Caco-2 (cell line): ENCODE measurements at regions not wholly inside any gene's neighbourhood (a gene's known extent, or its start where the extent isn't known, plus 50 kb on each side); places are given as distances from the start of the nearest gene placed in this dataset.

Experiments
- BruUV-seq: library from RNA; stranded (reverse); fragments of 400-500 nt; replicated peaks from 2 replicates; lab custom pipeline; 2021; lab: Mats Ljungman, UMichigan
- CTCF ChIA-PET: fragments of 300-600 bp; sonication (Branson Sonifier 250); formaldehyde crosslinking; loops from one replicate; lab custom pipeline; 2022; ENCODE audit warnings: antibody characterized with exemption; lab: Charles Lee
- POLR2A ChIA-PET: fragments of 300-600 bp; sonication (Branson Sonifier 250); formaldehyde crosslinking; loops from one replicate; lab custom pipeline; 2022; ENCODE audit warnings: antibody characterized with exemption; lab: Charles Lee
- DNase-seq, 2 experiments: peaks; one replicate each; pipeline versions ENCODE4 v3.0.0 to v3.0.0-alpha.2; 2020 to 2022
- H3K27me3 ChIP-seq: replicated peaks from 2 replicates; pipeline ENCODE4 v1.6.0; 2011; ENCODE audit warnings: low read length; ENCODE audit not compliant: control insufficient read depth, insufficient read depth
- H3K36me3 ChIP-seq: 2 replicates; pipeline ENCODE4 v1.5.1; 2011; ENCODE audit warnings: low read length; ENCODE audit not compliant: control insufficient read depth, insufficient read depth
- H3K4me1 ChIP-seq: fragments of 250-450 bp; sonication (Bioruptor Pico); 2 replicates; pipeline ENCODE4 v1.5.1; 2020; ENCODE audit warnings: mild to moderate bottlenecking
- H3K4me3 ChIP-seq: 2 replicates; pipeline ENCODE4 v1.5.1; 2011; ENCODE audit warnings: low read depth, mild to moderate bottlenecking, control low read depth, low read length
- H3K9me3 ChIP-seq: fragments of 250-450 bp; sonication (Bioruptor Pico); 2 replicates; pipeline ENCODE4 v1.5.1; 2020; ENCODE audit warnings: mild to moderate bottlenecking, moderate library complexity
- H3K27ac Mint-ChIP-seq: one replicate; pipeline ENCODE4 v1.8.0; 2022; ENCODE audit warnings: mixed read lengths; ENCODE audit not compliant: unreplicated experiment
- H3K27me3 Mint-ChIP-seq: one replicate; pipeline ENCODE4 v1.8.0; 2022; ENCODE audit warnings: mixed read lengths; ENCODE audit not compliant: insufficient read depth, unreplicated experiment
- H3K36me3 Mint-ChIP-seq: one replicate; pipeline ENCODE4 v1.8.0; 2022; ENCODE audit warnings: mild to moderate bottlenecking, mixed read lengths; ENCODE audit not compliant: insufficient read depth, unreplicated experiment
- H3K4me1 Mint-ChIP-seq: one replicate; pipeline ENCODE4 v1.8.0; 2022; ENCODE audit warnings: low read depth, mixed read lengths; ENCODE audit not compliant: unreplicated experiment
- H3K4me3 Mint-ChIP-seq: one replicate; pipeline ENCODE4 v1.8.0; 2022; ENCODE audit warnings: mild to moderate bottlenecking, moderate library complexity, mixed read lengths; ENCODE audit not compliant: unreplicated experiment
- H3K9me3 Mint-ChIP-seq: one replicate; pipeline ENCODE4 v1.8.0; 2022; ENCODE audit warnings: mixed read lengths; ENCODE audit not compliant: unreplicated experiment
- CTCF ChIP-seq, 2 experiments: fragments of 200-600 bp in 1 of 2; IDR thresholded peaks; 1 replicate in 1 of 2; 2 replicates in 1 of 2; pipeline versions ENCODE4 v1.5.1 to v1.8.0; 2011 to 2022; ENCODE audit warnings: antibody characterized with exemption in 1 of 2, control low read depth in 1 of 2, inconsistent platforms in 1 of 2, low read depth in 1 of 2, low read length in 1 of 2, mild to moderate bottlenecking in 1 of 2, moderate library complexity in 1 of 2; ENCODE audit not compliant: insufficient read depth in 1 of 2, severe bottlenecking in 1 of 2, unreplicated experiment in 1 of 2
- intact Hi-C: fragments of 100-400 bp; cut with micrococcal nuclease; formaldehyde crosslinking; loops from one replicate; pipeline ENCODE4 v1.10.0; 2022; ENCODE audit not compliant: unreplicated experiment

- DNase-seq, result no peak
- intact Hi-C loops, result no loop called here
- no peaks in the 10 kb centered on the region for H3K9me3 Mint-ChIP-seq
- no peaks in the 10 kb centered on the region for H3K4me1 Mint-ChIP-seq
- no peak for TF ChIP-seq CTCF (IDR thresholded peaks at IDR 0.05; ENCODE audit: insufficient read depth in 1 of 2, low read depth in 1 of 2, low read length in 1 of 2, severe bottlenecking in 1 of 2, unreplicated experiment in 1 of 2)
- ChIA-PET CTCF (no interaction called here), POLR2A (no interaction called here)
- no peak overlapping the region for H3K27ac Mint-ChIP-seq
- no peaks in the 10 kb centered on the region for H3K36me3 ChIP-seq
- H3K9me3 ChIP-seq, result no peaks in the 10 kb centered on the region
- H3K4me3 ChIP-seq, result no peak overlapping the region
- H3K27me3 ChIP-seq, result no peaks in the 10 kb centered on the region
- no peaks in the 10 kb centered on the region for H3K4me1 ChIP-seq
- BruUV-seq, result no TSS peak
- H3K27me3 Mint-ChIP-seq, result no peaks in the 10 kb centered on the region
- no peak overlapping the region for H3K4me3 Mint-ChIP-seq
- H3K36me3 Mint-ChIP-seq, result no peaks in the 10 kb centered on the region
These were observed 149.1 kb upstream of the USP38 start for GRCh38 chr4:143035661-143036060.

GRCh38 chr4:143036443-143036842, 148.3 kb upstream of the USP38 start:
- DNase-seq, result no peak
- Histone ChIP-seq H3K4me1 (no peaks in the 10 kb centered on the region), H3K9me3 (0 out of 2 replicates have a peak, but pooled peaks cover 4% of the 10 kb centered on the region), H3K36me3 (no peaks in the 10 kb centered on the region), H3K27me3 (no peaks in the 10 kb centered on the region), H3K4me3 (no peak overlapping the region)
- no peaks in the 10 kb centered on the region for H3K27me3 Mint-ChIP-seq
- H3K4me1 Mint-ChIP-seq, result no peaks in the 10 kb centered on the region
- ChIA-PET POLR2A (no interaction called here), CTCF (no interaction called here)
- no peak for TF ChIP-seq CTCF (IDR thresholded peaks at IDR 0.05; ENCODE audit: insufficient read depth in 1 of 2, low read depth in 1 of 2, low read length in 1 of 2, severe bottlenecking in 1 of 2, unreplicated experiment in 1 of 2)
- no peak overlapping the region for H3K4me3 Mint-ChIP-seq
- intact Hi-C loops, result no loop called here
- no peaks in the 10 kb centered on the region for H3K36me3 Mint-ChIP-seq
- no peak overlapping the region for H3K27ac Mint-ChIP-seq
- no TSS peak for BruUV-seq
- H3K9me3 Mint-ChIP-seq, result no peaks in the 10 kb centered on the region

- BruUV-seq, result no TSS peak
- H3K4me1 ChIP-seq, result no peaks in the 10 kb centered on the region
- no peaks in the 10 kb centered on the region for H3K36me3 ChIP-seq
- Mint-ChIP-seq H3K4me3 (no peak overlapping the region), H3K27ac (no peak overlapping the region), H3K36me3 (no peaks in the 10 kb centered on the region), H3K27me3 (no peaks in the 10 kb centered on the region), H3K4me1 (no peaks in the 10 kb centered on the region), H3K9me3 (no peaks in the 10 kb centered on the region)
- no peak overlapping the region for H3K4me3 ChIP-seq
- DNase-seq, result no peak
- ChIA-PET CTCF (no interaction called here), POLR2A (no interaction called here)
- TF ChIP-seq CTCF (IDR thresholded peaks at IDR 0.05; ENCODE audit: insufficient read depth in 1 of 2, low read depth in 1 of 2, low read length in 1 of 2, severe bottlenecking in 1 of 2, unreplicated experiment in 1 of 2), result no peak
- no peaks in the 10 kb centered on the region for H3K27me3 ChIP-seq
- intact Hi-C loops, result no loop called here
- H3K9me3 ChIP-seq, result no peaks in the 10 kb centered on the region
These were observed 138.3 kb upstream of the USP38 start for GRCh38 chr4:143046454-143046853.
